Stomach (tissue), 4 donors: ENCODE measurements at regions not wholly inside any gene's neighbourhood (a gene's known extent, or its start where the extent isn't known, plus 50 kb on each side); places are given as distances from the start of the nearest gene placed in this dataset.

ENCODE experiments used
- EP300 ChIP-seq: sonication (generic); formaldehyde crosslinking; IDR thresholded peaks from one replicate; pipeline ENCODE4 v1.6.1; 2017; ENCODE audit warnings: antibody characterized with exemption
- POLR2AphosphoS5 ChIP-seq, 3 donors: sonication (generic); formaldehyde crosslinking; IDR thresholded peaks; one replicate each; pipeline ENCODE4 v1.6.1; 2016; ENCODE audit warnings: antibody characterized with exemption in 3 of 3
- TF ChIP-seq, protein P1 (sequence below), 7 experiments: fragments of 450-650 bp in 4 of 7; fragments of 200-600 bp in 3 of 7; sonication (generic) in 3 of 7; IDR thresholded peaks; one replicate each; pipeline ENCODE4 v1.5.1; 2016 to 2019; ENCODE audit warnings: antibody characterized with exemption in 7 of 7, control low read depth in 2 of 7, mild to moderate bottlenecking in 1 of 7

DNA sequence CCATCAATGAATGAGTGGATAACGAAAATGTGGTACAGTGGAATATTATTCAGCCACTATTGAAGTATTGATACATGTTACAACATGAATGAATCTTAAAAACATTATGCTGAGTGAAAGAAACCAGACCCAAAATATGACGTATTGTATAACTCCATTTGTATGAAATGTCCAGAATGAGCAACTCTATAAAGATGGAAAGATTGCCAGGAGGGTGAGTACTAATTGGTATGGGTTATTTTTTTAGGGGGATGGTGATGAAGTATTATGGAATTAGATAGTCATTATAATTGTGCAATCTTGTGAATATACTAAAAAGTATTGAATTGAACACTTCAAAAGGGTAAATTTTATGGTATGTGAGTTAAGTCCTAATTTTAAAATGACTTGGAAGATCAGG lies 278.6 kb downstream of the SIPA1L2 start:
- TF ChIP-seq EP300: no peak
- TF ChIP-seq, protein P1, sequence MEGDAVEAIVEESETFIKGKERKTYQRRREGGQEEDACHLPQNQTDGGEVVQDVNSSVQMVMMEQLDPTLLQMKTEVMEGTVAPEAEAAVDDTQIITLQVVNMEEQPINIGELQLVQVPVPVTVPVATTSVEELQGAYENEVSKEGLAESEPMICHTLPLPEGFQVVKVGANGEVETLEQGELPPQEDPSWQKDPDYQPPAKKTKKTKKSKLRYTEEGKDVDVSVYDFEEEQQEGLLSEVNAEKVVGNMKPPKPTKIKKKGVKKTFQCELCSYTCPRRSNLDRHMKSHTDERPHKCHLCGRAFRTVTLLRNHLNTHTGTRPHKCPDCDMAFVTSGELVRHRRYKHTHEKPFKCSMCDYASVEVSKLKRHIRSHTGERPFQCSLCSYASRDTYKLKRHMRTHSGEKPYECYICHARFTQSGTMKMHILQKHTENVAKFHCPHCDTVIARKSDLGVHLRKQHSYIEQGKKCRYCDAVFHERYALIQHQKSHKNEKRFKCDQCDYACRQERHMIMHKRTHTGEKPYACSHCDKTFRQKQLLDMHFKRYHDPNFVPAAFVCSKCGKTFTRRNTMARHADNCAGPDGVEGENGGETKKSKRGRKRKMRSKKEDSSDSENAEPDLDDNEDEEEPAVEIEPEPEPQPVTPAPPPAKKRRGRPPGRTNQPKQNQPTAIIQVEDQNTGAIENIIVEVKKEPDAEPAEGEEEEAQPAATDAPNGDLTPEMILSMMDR (IDR thresholded peaks at IDR 0.05): no peak
- TF ChIP-seq POLR2AphosphoS5 (IDR thresholded peaks at IDR 0.05): no peak
